Dedifferentiated amniotic fluid mesenchymal stem cell (primary cell): ENCODE measurements at regions not wholly inside any gene's neighbourhood (a gene's known extent, or its start where the extent isn't known, plus 50 kb on each side); places are given as distances from the start of the nearest gene placed in this dataset.
A peak's percentile ranks its signal among the peaks of the same experiment; 100 is the strongest.

Experiments
- DNase-seq: peaks from one replicate; pipeline ENCODE4 v3.0.0-alpha.2; 2016; ENCODE audit errors: extremely low spot score

GRCh38 chr2:196528486-196529223 is 110.9 kb upstream of the CCDC150 start:
- DNase-seq: no peak

GRCh38 chr2:196530910-196531309 is 108.6 kb upstream of the CCDC150 start:
- DNase-seq: no peak

GRCh38 chr2:196533772-196534397 is 105.6 kb upstream of the CCDC150 start:
- no peak for DNase-seq

GRCh38 chr2:196534495-196534894 is 105.0 kb upstream of the CCDC150 start:
- no peak for DNase-seq

GRCh38 chr2:196535061-196535460 is 104.5 kb upstream of the CCDC150 start:
- no peak for DNase-seq

- no peak for DNase-seq
These were observed 103.8 kb upstream of the CCDC150 start for GRCh38 chr2:196535742-196536141.

- DNase-seq: no peak
These were observed 102.2 kb upstream of the CCDC150 start for GRCh38 chr2:196537311-196537710.

GRCh38 chr2:196538189-196538588 is 101.3 kb upstream of the CCDC150 start:
- DNase-seq: no peak

- no peak for DNase-seq
These were observed 100.9 kb upstream of the CCDC150 start for GRCh38 chr2:196538646-196539045.

GRCh38 chr2:196544906-196545433 is 94.5 kb upstream of the CCDC150 start:
- no peak for DNase-seq

- no peak for DNase-seq
These were observed 93.2 kb upstream of the CCDC150 start for GRCh38 chr2:196546151-196546919.

GRCh38 chr2:196549052-196549451 is 90.5 kb upstream of the CCDC150 start:
- DNase-seq: no peak

GRCh38 chr2:196551014-196551413 is 88.5 kb upstream of the CCDC150 start:
- DNase-seq: peak; percentile 18

- no peak for DNase-seq
These were observed 84.4 kb upstream of the CCDC150 start for GRCh38 chr2:196555161-196555560.

GRCh38 chr2:196555726-196556125 is 83.8 kb upstream of the CCDC150 start:
- no peak for DNase-seq

GRCh38 chr2:196558497-196558896 is 81.0 kb upstream of the CCDC150 start:
- DNase-seq: no peak

GRCh38 chr2:196563876-196564275 is 75.6 kb upstream of the CCDC150 start:
- DNase-seq: no peak

- DNase-seq: no peak
These were observed 74.3 kb upstream of the CCDC150 start for GRCh38 chr2:196565106-196565765.

GRCh38 chr2:196565982-196566381 is 73.5 kb upstream of the CCDC150 start:
- DNase-seq: no peak

GRCh38 chr2:196566961-196567666 is 72.4 kb upstream of the CCDC150 start:
- DNase-seq: peak; percentile 32

- no peak for DNase-seq
These were observed 71.0 kb upstream of the CCDC150 start for GRCh38 chr2:196568506-196568905.
